DOHH2 (cell line): ENCODE measurements at regions not wholly inside any gene's neighbourhood (a gene's known extent, or its start where the extent isn't known, plus 50 kb on each side); places are given as distances from the start of the nearest gene placed in this dataset.

Source experiments
- H3F3A ChIP-seq: fragments of 200-600 bp; sonication (generic), shearing (Covaris generic); 2 replicates; pipeline ENCODE4 v1.6.0; 2016; ENCODE audit warnings: antibody characterized with exemption, mild to moderate bottlenecking; ENCODE audit not compliant: control insufficient read depth, insufficient read depth
- H3K27ac ChIP-seq: fragments of 200-600 bp; sonication (generic); 2 replicates; pipeline ENCODE4 v1.5.1; 2014; ENCODE audit warnings: low read depth, mild to moderate bottlenecking, low read length, moderate library complexity
- H3K27me3 ChIP-seq: fragments of 200-600 bp; sonication (generic); 2 replicates; pipeline ENCODE4 v1.6.1; 2014; ENCODE audit warnings: mild to moderate bottlenecking, low read length, mixed read lengths; ENCODE audit not compliant: control insufficient read depth
- H3K36me3 ChIP-seq: fragments of 200-600 bp; sonication (generic); 2 replicates; pipeline ENCODE4 v1.6.1; 2014; ENCODE audit warnings: mild to moderate bottlenecking, low read length, moderate library complexity, mixed read lengths; ENCODE audit not compliant: control insufficient read depth
- H3K4me1 ChIP-seq: fragments of 200-600 bp; sonication (generic); 2 replicates; pipeline ENCODE4 v1.6.1; 2014; ENCODE audit warnings: mild to moderate bottlenecking, low read length, mixed read lengths; ENCODE audit not compliant: control insufficient read depth
- H3K4me2 ChIP-seq: fragments of 200-600 bp; sonication (generic); 2 replicates; pipeline ENCODE4 v1.6.0; 2014; ENCODE audit warnings: mild to moderate bottlenecking, low read length, moderate library complexity
- H3K4me3 ChIP-seq: fragments of 200-600 bp; sonication (generic); 2 replicates; pipeline ENCODE4 v1.5.1; 2014; ENCODE audit warnings: mild to moderate bottlenecking, low read length, mixed read lengths
- H3K79me2 ChIP-seq: fragments of 200-600 bp; sonication (generic); 2 replicates; pipeline ENCODE4 v1.6.1; 2014; ENCODE audit warnings: mild to moderate bottlenecking, low read length, mixed read lengths; ENCODE audit not compliant: control insufficient read depth
- H3K9me2 ChIP-seq: fragments of 200-600 bp; sonication (generic); replicated peaks from 2 replicates; pipeline ENCODE4 v1.6.1; 2014; ENCODE audit warnings: mild to moderate bottlenecking, low read length, mixed read lengths; ENCODE audit not compliant: control insufficient read depth
- H3K9me3 ChIP-seq: fragments of 200-600 bp; sonication (generic); 2 replicates; pipeline ENCODE4 v1.6.1; 2014; ENCODE audit warnings: antibody characterized with exemption, low read length, mixed read lengths; ENCODE audit not compliant: control insufficient read depth, insufficient read depth
- H4K20me1 ChIP-seq: fragments of 200-600 bp; sonication (generic); 2 replicates; pipeline ENCODE4 v1.6.0; 2014; ENCODE audit warnings: low read depth, mild to moderate bottlenecking, antibody characterized with exemption, low read length, moderate library complexity; ENCODE audit not compliant: control insufficient read depth, insufficient read depth
- EZH2phosphoT487 ChIP-seq: fragments of 200-600 bp; sonication (generic); IDR thresholded peaks from 2 replicates; pipeline ENCODE4 v1.6.1; 2017; ENCODE audit warnings: borderline replicate concordance, mild to moderate bottlenecking, antibody characterized with exemption, low read length, moderate library complexity, mixed read lengths
- TF ChIP-seq, protein P1 (sequence below): fragments of 200-600 bp; sonication (generic); IDR thresholded peaks from one replicate; pipeline ENCODE4 v1.5.1; 2014; ENCODE audit warnings: antibody characterized with exemption, mild to moderate bottlenecking, low read depth, low read length; ENCODE audit not compliant: poor library complexity, severe bottlenecking

DNA sequence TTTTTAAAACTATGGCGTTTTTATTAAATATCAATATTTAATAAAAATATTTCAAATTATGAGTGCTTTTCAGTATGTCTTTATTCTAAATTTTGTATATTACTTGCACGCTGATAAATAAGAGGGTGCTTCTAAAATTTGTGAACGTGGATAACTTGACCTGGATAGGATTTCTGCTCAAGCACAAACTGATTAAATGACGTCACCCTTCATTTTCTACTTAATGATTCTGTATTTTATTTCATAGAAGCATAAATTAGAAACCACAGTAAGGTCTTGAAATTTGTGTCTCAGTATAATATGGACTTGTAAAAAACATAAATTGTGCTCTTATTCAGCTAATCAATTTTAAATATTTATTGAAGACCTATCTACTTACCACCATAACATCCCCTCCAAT lies 903.7 kb downstream of the ROBO2 start:
- Histone ChIP-seq H3K4me1 (no peaks in the 10 kb centered on the region), H3K9me3 (no peaks in the 10 kb centered on the region), H3K27ac (no peak overlapping the region), H4K20me1 (no peaks in the 10 kb centered on the region), H3K79me2 (no peaks in the 10 kb centered on the region), H3K4me2 (no peak overlapping the region), H3K9me2 (no peaks in the 10 kb centered on the region), H3F3A (no peaks in the 10 kb centered on the region), H3K27me3 (no peaks in the 10 kb centered on the region), H3K4me3 (no peak overlapping the region), H3K36me3 (no peaks in the 10 kb centered on the region)
- no peak for TF ChIP-seq EZH2phosphoT487
- TF ChIP-seq, protein P1, sequence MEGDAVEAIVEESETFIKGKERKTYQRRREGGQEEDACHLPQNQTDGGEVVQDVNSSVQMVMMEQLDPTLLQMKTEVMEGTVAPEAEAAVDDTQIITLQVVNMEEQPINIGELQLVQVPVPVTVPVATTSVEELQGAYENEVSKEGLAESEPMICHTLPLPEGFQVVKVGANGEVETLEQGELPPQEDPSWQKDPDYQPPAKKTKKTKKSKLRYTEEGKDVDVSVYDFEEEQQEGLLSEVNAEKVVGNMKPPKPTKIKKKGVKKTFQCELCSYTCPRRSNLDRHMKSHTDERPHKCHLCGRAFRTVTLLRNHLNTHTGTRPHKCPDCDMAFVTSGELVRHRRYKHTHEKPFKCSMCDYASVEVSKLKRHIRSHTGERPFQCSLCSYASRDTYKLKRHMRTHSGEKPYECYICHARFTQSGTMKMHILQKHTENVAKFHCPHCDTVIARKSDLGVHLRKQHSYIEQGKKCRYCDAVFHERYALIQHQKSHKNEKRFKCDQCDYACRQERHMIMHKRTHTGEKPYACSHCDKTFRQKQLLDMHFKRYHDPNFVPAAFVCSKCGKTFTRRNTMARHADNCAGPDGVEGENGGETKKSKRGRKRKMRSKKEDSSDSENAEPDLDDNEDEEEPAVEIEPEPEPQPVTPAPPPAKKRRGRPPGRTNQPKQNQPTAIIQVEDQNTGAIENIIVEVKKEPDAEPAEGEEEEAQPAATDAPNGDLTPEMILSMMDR, result no peak

DNA sequence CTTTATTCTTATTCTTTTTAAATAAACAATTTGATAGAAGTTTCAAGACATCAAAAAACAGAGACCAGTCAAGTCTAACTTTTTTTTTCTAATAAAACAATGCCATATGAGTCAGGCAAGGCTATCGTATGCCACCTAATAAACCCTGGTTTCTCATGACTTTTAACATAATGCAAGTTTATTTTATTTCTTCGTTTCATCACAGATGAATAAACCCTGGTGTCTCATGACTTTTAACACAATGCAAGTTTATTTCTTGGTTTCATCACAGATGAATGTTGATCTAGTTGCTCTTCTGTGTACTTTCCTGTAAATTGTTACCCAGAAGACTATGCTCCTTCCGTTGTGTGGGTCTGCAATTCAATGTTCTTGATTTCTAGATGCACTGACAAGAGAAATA lies 905.4 kb downstream of the ROBO2 start:
- H3K4me1 ChIP-seq, result no peaks in the 10 kb centered on the region
- no peak overlapping the region for H3K4me2 ChIP-seq
- TF ChIP-seq EZH2phosphoT487, result no peak
- TF ChIP-seq, protein P1, result no peak
- no peak overlapping the region for H3K4me3 ChIP-seq
- no peaks in the 10 kb centered on the region for H3K79me2 ChIP-seq
- H3K27ac ChIP-seq, result no peak overlapping the region
- no peaks in the 10 kb centered on the region; the same call in 1 of the 2 replicates for H3K9me3 ChIP-seq
- H3F3A ChIP-seq, result no peaks in the 10 kb centered on the region
- H3K36me3 ChIP-seq, result no peaks in the 10 kb centered on the region
- no peaks in the 10 kb centered on the region for H3K9me2 ChIP-seq
- no peaks in the 10 kb centered on the region for H3K27me3 ChIP-seq
- H4K20me1 ChIP-seq, result no peaks in the 10 kb centered on the region

DNA sequence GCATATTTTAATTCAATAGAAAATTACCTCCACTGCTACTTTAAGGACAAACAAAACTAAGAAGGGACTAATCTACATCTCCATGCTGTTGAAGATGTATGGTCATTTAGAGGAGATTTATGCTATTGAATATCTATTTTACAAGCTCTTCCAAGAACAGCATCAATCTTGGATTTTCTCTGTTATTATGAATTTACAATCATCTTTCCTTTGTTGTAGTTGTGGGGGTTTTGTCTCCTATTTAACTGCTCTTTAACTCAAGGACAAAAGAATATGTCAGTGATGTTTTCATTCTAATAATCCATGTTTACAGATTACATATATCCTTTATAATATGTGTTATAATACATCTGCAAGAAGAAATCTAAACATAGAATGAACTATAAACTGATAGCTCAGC lies 907.8 kb downstream of the ROBO2 start:
- Histone ChIP-seq H3K27me3 (no peaks in the 10 kb centered on the region), H3K79me2 (no peaks in the 10 kb centered on the region), H3K9me2 (no peaks in the 10 kb centered on the region), H3K4me3 (no peak overlapping the region), H3K36me3 (no peaks in the 10 kb centered on the region), H3K9me3 (no peaks in the 10 kb centered on the region; the same call in 1 of the 2 replicates), H3K4me2 (no peak overlapping the region), H3K27ac (no peak overlapping the region), H4K20me1 (no peaks in the 10 kb centered on the region), H3K4me1 (no peaks in the 10 kb centered on the region), H3F3A (no peaks in the 10 kb centered on the region)
- no peak for TF ChIP-seq EZH2phosphoT487

GRCh38 chr3:77967621-77968020 lies 927.7 kb downstream of the ROBO2 start:
- Histone ChIP-seq H3K9me3 (no peaks in the 10 kb centered on the region), H3K36me3 (no peaks in the 10 kb centered on the region), H3K27ac (no peak overlapping the region), H3K79me2 (no peaks in the 10 kb centered on the region), H3K9me2 (no peaks in the 10 kb centered on the region), H4K20me1 (no peaks in the 10 kb centered on the region), H3K4me2 (no peak overlapping the region), H3K4me3 (no peak overlapping the region), H3K27me3 (no peaks in the 10 kb centered on the region), H3F3A (no peaks in the 10 kb centered on the region), H3K4me1 (no peaks in the 10 kb centered on the region)
- no peak for TF ChIP-seq EZH2phosphoT487
- TF ChIP-seq, protein P1, result no peak
